NCI-H1436 treated with DMSO at 0.1 percent for 48 hours (cell line): ENCODE measurements at regions not wholly inside any gene's neighbourhood (a gene's known extent, or its start where the extent isn't known, plus 50 kb on each side); places are given as distances from the start of the nearest gene placed in this dataset.

Source experiments
- DNase-seq: peaks from one replicate; lab custom pipeline; 2025; lab: John Stamatoyannopoulos, UW

- no peak for DNase-seq
Observed at GRCh38 chr13:74871369-74872070, 610.4 kb downstream of the TBC1D4 start.

- DNase-seq, result no peak
Observed at GRCh38 chr13:74870865-74871264, 611.1 kb downstream of the TBC1D4 start.

DNA sequence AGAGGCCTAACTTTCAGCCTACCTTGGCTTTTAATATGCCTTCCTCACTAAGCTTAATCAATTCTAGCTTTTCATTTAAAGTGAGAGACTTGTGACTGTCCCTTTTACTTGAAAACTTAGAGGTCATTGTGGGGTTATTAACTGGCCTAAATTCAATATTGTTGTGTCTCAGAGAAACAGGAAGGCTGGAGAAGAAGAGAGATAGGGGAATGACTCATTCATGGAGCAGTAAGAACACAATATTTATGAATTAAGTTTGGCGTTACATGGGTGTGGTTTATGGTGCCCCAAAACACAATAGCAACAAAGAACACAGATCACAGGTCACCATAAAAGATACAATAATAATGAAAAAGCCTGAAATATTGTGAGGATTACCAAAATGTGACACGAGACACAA is 612.1 kb downstream of the TBC1D4 start:
- no peak for DNase-seq

GRCh38 chr13:74868049-74868448 is 613.9 kb downstream of the TBC1D4 start:
- no peak for DNase-seq

- no peak for DNase-seq
Observed at GRCh38 chr13:74867460-74867859, 614.5 kb downstream of the TBC1D4 start.

GRCh38 chr13:74866101-74866500 is 615.9 kb downstream of the TBC1D4 start:
- no peak for DNase-seq

- DNase-seq, result no peak
Observed at GRCh38 chr13:74865656-74866055, 616.3 kb downstream of the TBC1D4 start.

- no peak for DNase-seq
Observed at GRCh38 chr13:74860789-74861188, 621.2 kb downstream of the TBC1D4 start.

DNA sequence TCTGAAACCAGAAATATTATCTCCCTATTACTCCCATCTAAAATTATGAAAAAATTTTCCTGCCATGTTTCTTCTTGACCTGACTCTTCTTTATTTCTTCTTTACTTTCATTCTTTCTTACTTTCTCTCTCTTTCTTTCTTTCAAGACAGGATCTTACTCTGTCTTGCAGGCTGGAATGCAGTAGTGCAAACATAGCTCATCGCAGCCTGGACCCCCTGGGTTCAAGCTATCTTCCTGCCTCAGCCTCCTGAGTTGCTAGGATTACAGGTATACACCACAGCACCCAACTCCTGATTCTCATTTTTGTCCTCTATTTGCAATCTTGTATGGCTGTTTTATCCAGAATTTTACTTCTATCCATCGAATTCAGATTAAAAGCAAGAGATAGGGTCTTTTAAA is 631.1 kb downstream of the TBC1D4 start:
- DNase-seq, result no peak

- no peak for DNase-seq
Observed at GRCh38 chr13:74847966-74848365, 634.0 kb downstream of the TBC1D4 start.

DNA sequence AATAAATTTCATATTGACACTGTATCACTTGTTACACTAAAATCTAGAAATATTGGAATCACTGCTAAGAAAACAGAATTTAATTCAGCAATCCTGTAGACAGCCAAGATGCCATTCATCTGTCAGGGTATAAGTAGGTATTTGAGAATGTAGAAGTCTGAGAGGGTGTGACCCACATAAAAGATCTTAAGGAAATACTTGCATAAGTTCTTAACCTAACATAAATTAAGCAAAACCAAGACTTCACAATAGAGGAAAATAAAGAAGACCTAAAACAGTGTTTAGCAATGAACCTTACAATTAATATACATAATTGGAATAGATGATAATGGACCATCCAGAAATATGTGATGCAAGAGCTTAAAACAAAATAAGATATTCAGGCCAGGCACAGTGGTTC is 636.2 kb downstream of the TBC1D4 start:
- no peak for DNase-seq

DNA sequence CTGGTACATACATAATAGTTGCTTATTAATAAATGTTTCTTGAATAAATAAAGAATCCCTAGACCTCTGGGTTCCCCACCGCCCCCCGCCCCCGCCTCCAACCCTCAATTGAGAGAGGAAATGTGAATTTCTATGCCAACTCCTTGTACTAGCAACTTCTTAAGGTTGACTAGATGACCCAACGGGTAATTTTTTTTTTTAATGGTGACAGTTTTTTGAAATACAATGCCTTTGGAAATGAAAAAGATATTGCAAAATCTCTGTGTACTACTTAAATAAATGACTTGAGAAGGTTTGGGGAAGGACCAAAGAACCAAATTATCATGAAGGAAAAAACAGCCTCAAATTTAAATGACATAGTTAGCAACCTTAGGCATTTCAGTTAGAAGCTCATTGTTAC is 640.3 kb downstream of the TBC1D4 start:
- DNase-seq, result no peak

DNA sequence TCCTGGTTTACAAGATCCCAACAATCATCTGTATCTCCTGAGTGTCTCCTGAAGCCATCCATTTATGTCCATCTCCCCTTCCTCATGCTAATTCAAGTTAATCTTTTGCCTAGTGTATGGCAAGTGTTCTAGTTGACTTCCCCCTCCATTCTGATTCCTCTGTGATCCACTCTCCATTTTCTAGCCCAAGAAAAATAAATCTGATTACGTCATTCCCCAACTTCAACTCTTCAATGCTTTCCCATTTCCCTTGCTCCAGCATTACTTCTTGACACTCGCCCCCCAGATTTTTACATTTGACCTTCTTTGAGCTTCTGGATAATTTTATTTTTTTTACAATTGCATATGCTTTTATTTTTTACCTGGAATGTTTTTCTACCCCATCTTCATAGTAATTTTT is 640.8 kb downstream of the TBC1D4 start:
- DNase-seq, result no peak

DNA sequence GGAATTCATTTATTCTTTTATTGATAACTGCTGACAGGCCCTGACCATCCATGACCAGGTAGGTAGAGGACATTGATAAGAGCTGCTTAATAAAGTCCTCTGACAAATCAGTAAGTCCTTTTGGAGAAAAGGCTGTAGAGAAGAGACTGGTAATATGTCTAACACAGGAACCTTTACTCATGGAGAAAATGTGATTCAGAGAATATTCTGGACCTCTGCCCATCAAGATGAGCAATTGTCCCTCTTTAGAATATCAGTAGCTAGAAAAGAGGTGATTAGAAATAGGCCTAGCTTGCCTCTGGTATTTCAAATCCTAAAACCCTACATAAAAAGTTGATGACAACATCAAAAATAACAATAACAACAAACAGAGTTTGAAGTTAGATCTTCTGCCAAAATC is 642.3 kb downstream of the TBC1D4 start:
- DNase-seq, result no peak

DNA sequence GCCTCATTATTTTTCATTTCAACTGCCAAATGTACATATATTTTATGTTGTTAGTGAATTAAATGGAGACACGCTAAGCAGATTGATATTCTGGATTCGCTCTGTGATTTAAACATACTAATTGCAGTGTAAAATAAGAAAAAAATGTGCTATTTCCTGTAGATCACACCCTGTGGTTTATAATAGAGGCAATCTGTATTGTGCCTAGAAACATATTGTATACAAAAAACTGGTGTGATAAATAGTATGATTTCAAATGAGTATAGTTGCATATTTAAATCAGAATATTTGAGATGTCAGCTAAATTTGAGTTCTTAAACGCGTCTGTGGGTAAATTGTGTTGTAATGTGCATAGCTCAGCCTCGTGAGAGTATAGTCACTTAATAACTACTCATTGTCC is 643.9 kb downstream of the TBC1D4 start:
- DNase-seq, result no peak

DNA sequence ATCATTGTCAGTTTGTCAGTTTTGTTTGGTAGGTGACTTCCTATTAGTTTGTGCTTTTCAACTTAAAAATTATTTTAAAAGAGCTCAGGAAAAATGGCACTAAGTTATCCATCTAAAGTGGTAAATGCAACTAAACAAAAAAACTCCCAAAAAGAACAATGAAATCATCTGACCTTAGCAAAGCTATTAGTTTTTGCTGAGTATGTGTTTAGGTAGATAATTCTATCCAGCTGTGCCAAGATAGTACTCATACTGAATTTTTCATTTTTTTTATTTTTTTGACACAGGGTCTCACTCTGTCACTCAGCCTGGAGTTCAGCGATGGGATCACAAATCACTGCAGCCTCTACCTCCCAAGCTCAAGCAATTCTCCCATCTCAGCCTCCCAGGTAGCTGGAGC is 645.3 kb downstream of the TBC1D4 start:
- no peak for DNase-seq

DNA sequence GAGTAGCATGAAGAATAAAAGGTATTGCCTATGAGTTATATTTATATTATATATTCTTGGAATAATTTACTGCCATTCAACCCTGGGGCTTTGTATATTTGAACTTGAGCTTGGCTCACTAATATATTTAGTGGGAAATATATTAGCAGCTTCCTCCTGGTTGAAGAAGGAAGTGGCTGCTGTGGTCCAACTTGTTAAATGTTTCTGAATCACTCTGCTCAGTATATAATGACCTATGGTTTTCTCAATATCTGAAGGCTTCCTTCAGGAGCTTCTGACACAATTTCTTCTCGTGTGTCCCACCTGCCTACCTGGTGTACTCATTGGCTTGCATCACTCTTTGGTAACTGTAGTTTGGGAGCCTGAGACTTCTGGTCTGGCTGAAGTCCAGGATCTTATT is 646.4 kb downstream of the TBC1D4 start:
- no peak for DNase-seq

- DNase-seq, result no peak
Observed at GRCh38 chr13:74825938-74826246, 656.1 kb downstream of the TBC1D4 start.

GRCh38 chr13:74825152-74825937 is 656.6 kb downstream of the TBC1D4 start:
- DNase-seq, result no peak

DNA sequence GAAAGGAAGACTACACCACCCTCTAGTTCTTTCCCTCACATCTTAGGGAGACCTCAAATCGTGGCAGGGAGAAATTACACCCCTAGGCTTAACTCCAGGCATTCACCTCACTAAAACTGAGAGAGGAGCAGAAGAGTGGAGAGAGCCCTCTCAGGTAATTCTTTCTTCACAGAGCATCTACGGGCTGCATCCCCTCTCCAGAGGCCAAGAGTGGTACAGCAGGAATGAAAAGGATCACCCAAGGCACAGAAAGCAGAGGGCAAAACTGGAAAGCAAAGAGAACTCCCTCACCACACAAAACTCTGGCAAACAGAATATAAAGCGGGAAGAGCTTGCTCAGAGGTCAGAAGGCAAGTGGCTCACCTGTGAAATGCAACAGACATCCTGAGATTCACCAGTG is 661.2 kb downstream of the TBC1D4 start:
- no peak for DNase-seq

GRCh38 chr13:74819549-74819948 is 662.4 kb downstream of the TBC1D4 start:
- DNase-seq, result no peak

DNA sequence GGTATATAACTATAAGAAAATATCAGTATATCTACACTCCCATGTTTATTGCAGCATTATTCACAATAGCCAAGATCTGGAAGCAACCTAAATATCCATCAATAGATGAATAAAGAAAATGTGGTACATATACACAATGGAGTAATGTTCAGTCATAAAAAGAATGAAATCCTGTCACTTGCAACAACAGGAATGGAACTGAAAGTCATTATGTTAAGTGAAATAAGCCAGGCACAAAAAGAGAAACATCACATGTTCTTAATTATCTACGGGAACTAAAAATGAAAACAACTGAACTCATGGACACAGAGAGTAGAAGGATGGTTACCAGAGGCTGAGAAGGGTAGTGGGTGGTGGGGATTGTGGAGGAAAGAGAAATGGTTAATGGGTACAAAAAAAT is 665.2 kb downstream of the TBC1D4 start:
- no peak for DNase-seq

DNA sequence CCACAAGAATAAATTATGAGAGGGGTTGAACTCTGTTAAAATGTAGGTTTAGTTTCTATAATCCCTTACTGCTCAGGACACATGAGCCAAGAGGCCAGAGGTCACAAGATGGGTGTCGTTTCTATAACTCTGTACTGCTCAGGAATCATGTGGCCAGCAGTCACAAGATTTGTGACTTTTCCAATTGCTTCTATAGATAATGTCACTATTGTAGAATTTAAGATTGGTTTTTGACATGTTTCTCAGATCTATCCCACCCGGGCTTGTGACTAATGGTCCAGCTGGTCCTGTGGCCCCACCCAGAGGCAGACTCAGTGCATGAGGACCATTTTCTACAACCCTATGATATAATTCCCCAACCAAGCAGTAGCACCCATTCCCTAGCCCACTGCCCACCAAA is 662.0 kb upstream of the KLF12 start:
- DNase-seq, result no peak

- no peak for DNase-seq
Observed at GRCh38 chr13:74795526-74795925, 661.3 kb upstream of the KLF12 start.
